GM23248 (cell line): ENCODE measurements at regions not wholly inside any gene's neighbourhood (a gene's known extent, or its start where the extent isn't known, plus 50 kb on each side); places are given as distances from the start of the nearest gene placed in this dataset.

Source experiments
- DNase-seq: peaks from one replicate; pipeline ENCODE4 v3.0.0-alpha.2; 2015
- H2AFZ ChIP-seq: fragments of 200-600 bp; sonication (generic); 2 replicates; pipeline ENCODE4 v1.6.1; 2016; ENCODE audit warnings: antibody characterized with exemption
- H3F3A ChIP-seq: fragments of 200-600 bp; sonication (generic); 2 replicates; pipeline ENCODE4 v1.6.1; 2016; ENCODE audit warnings: mild to moderate bottlenecking, antibody characterized with exemption, mixed run types; ENCODE audit not compliant: insufficient read depth
- H3K27ac ChIP-seq: fragments of 200-600 bp; sonication (generic); 2 replicates; pipeline ENCODE4 v1.5.1; 2016; ENCODE audit warnings: mild to moderate bottlenecking
- H3K27me3 ChIP-seq: fragments of 200-600 bp; sonication (generic); replicated peaks from 2 replicates; pipeline ENCODE4 v1.6.1; 2016; ENCODE audit warnings: mild to moderate bottlenecking; ENCODE audit not compliant: insufficient read depth
- H3K36me3 ChIP-seq: fragments of 200-600 bp; sonication (generic); 2 replicates; pipeline ENCODE4 v1.6.1; 2016; ENCODE audit warnings: low read depth, mild to moderate bottlenecking
- H3K4me1 ChIP-seq: fragments of 200-600 bp; sonication (generic); 2 replicates; pipeline ENCODE4 v1.6.1; 2016; ENCODE audit warnings: mild to moderate bottlenecking; ENCODE audit not compliant: insufficient read depth
- H3K4me2 ChIP-seq: fragments of 200-600 bp; sonication (generic); one replicate; pipeline ENCODE4 v1.6.1; 2016; ENCODE audit warnings: mild to moderate bottlenecking; ENCODE audit not compliant: unreplicated experiment
- H3K4me3 ChIP-seq: fragments of 200-600 bp; sonication (generic); 2 replicates; pipeline ENCODE4 v1.5.1; 2016; ENCODE audit warnings: mild to moderate bottlenecking
- H3K79me2 ChIP-seq: fragments of 200-600 bp; sonication (generic); 2 replicates; pipeline ENCODE4 v1.6.1; 2016; ENCODE audit warnings: mild to moderate bottlenecking; ENCODE audit not compliant: insufficient read depth
- H3K9ac ChIP-seq: fragments of 200-600 bp; sonication (generic); 2 replicates; pipeline ENCODE4 v1.6.1; 2016; ENCODE audit warnings: mild to moderate bottlenecking
- H3K9me2 ChIP-seq: fragments of 200-600 bp; sonication (generic); 2 replicates; pipeline ENCODE4 v1.6.1; 2016; ENCODE audit warnings: mixed run types, mild to moderate bottlenecking, moderate library complexity; ENCODE audit not compliant: insufficient read depth
- H3K9me3 ChIP-seq: fragments of 200-600 bp; sonication (generic); one replicate; pipeline ENCODE4 v1.6.1; 2017; ENCODE audit warnings: low read depth
- H4K20me1 ChIP-seq: fragments of 200-600 bp; sonication (generic); 2 replicates; pipeline ENCODE4 v1.6.0; 2016; ENCODE audit not compliant: insufficient read depth
- EZH2 ChIP-seq: fragments of 200-600 bp; sonication (generic); IDR thresholded peaks from 2 replicates; pipeline ENCODE4 v1.6.1; 2018; ENCODE audit warnings: antibody characterized with exemption, mild to moderate bottlenecking; ENCODE audit not compliant: insufficient read depth, poor library complexity, severe bottlenecking
- EZH2phosphoT487 ChIP-seq: fragments of 200-600 bp; sonication (generic); IDR thresholded peaks from 2 replicates; pipeline ENCODE4 v1.6.1; 2018; ENCODE audit warnings: antibody characterized with exemption, moderate library complexity, mild to moderate bottlenecking, low read depth; ENCODE audit not compliant: insufficient read depth
- WGBS, 2 experiments: methylation state at CpG; one replicate each; pipeline ENCODE4 v1.1.6; 2015 to 2017; ENCODE audit warnings: low lambda C conversion rate in 2 of 2, low coverage in 1 of 2; ENCODE audit errors: missing lambda C conversion rate in 2 of 2; 5-methylcytosine and 5-hydroxymethylcytosine counted together
- in situ Hi-C: fragments of 300-500 bp; cut with MboI; formaldehyde crosslinking; loops from 2 replicates; pipeline ENCODE4 v1.15.0; 2020

GRCh38 chr9:88702985-88703384 lies 168.0 kb downstream of the NXNL2 start:
- H3K36me3 ChIP-seq = no peaks in the 10 kb centered on the region
- no peaks in the 10 kb centered on the region for H3K9me3 ChIP-seq
- no peaks in the 10 kb centered on the region for H3K9me2 ChIP-seq
- no peak overlapping the region for H3K9ac ChIP-seq
- H4K20me1 ChIP-seq = no peaks in the 10 kb centered on the region
- no peak overlapping the region for H3K27ac ChIP-seq
- WGBS, 2 experiments = 93 to 94% methylated on average over 2 of the region's 2 CpGs
- no peak overlapping the region for H3K4me2 ChIP-seq
- H3K4me1 ChIP-seq = no peaks in the 10 kb centered on the region
- H2AFZ ChIP-seq = no peak overlapping the region
- H3F3A ChIP-seq = no peaks in the 10 kb centered on the region
- DNase-seq = no peak
- TF ChIP-seq EZH2 (no peak), EZH2phosphoT487 (no peak)
- H3K4me3 ChIP-seq = no peak overlapping the region
- H3K79me2 ChIP-seq = no peaks in the 10 kb centered on the region
- in situ Hi-C loops = no loop called here
- no peaks in the 10 kb centered on the region for H3K27me3 ChIP-seq

- Histone ChIP-seq H3K79me2 (no peaks in the 10 kb centered on the region), H3K36me3 (no peaks in the 10 kb centered on the region), H2AFZ (no peak overlapping the region), H3K9ac (no peak overlapping the region), H4K20me1 (no peaks in the 10 kb centered on the region), H3K4me1 (no peaks in the 10 kb centered on the region), H3K27ac (no peak overlapping the region), H3K4me2 (no peak overlapping the region), H3K4me3 (no peak overlapping the region), H3K9me3 (no peaks in the 10 kb centered on the region), H3F3A (no peaks in the 10 kb centered on the region), H3K27me3 (no peaks in the 10 kb centered on the region), H3K9me2 (no peaks in the 10 kb centered on the region)
- in situ Hi-C loops = no loop called here
- peak; percentile 8 for DNase-seq
- WGBS, 2 experiments = 92 to 93% methylated on average over 38 of the region's 38 CpGs
- no peak for TF ChIP-seq EZH2phosphoT487
- no peak for TF ChIP-seq EZH2
Measured at GRCh38 chr9:88706193-88707113, 171.5 kb downstream of the NXNL2 start.

- Histone ChIP-seq H3K9me2 (no peaks in the 10 kb centered on the region), H2AFZ (no peak overlapping the region), H4K20me1 (no peaks in the 10 kb centered on the region), H3K27me3 (no peaks in the 10 kb centered on the region), H3K79me2 (no peaks in the 10 kb centered on the region), H3K4me1 (no peaks in the 10 kb centered on the region), H3F3A (no peaks in the 10 kb centered on the region), H3K9ac (no peak overlapping the region), H3K27ac (no peak overlapping the region), H3K4me3 (no peak overlapping the region), H3K4me2 (no peak overlapping the region), H3K9me3 (no peaks in the 10 kb centered on the region), H3K36me3 (no peaks in the 10 kb centered on the region)
- peak; percentile 44 for DNase-seq
- WGBS, 2 experiments = 84 to 92% methylated on average over 2 of the region's 2 CpGs
- in situ Hi-C loops = no loop called here
- no peak for TF ChIP-seq EZH2
- TF ChIP-seq EZH2phosphoT487 = no peak
Measured at GRCh38 chr9:88710449-88710848, 175.5 kb downstream of the NXNL2 start.

- H3F3A ChIP-seq = peaks cover 3% of the 10 kb centered on the region; the same call in 1 of the 2 replicates
- no peak overlapping the region for H3K4me2 ChIP-seq
- no peak overlapping the region for H3K27ac ChIP-seq
- H2AFZ ChIP-seq = no peak overlapping the region
- no peak overlapping the region for H3K9ac ChIP-seq
- TF ChIP-seq EZH2 (no peak), EZH2phosphoT487 (no peak)
- DNase-seq = no peak
- no peaks in the 10 kb centered on the region for H3K9me3 ChIP-seq
- no peaks in the 10 kb centered on the region for H3K36me3 ChIP-seq
- H3K27me3 ChIP-seq = no peaks in the 10 kb centered on the region
- no peaks in the 10 kb centered on the region for H3K4me1 ChIP-seq
- H3K9me2 ChIP-seq = no peaks in the 10 kb centered on the region
- H3K79me2 ChIP-seq = no peaks in the 10 kb centered on the region
- no peak overlapping the region for H3K4me3 ChIP-seq
- no peaks in the 10 kb centered on the region for H4K20me1 ChIP-seq
- in situ Hi-C loops = no loop called here
Measured at GRCh38 chr9:88711719-88712118, 176.7 kb downstream of the NXNL2 start.
